ENCODE measurements at regions not wholly inside any gene's neighbourhood (a gene's known extent, or its start where the extent isn't known, plus 50 kb on each side); places are given as distances from the start of the nearest gene placed in this dataset.
"Not testable (repeated sequence)": the region's sequence is repeated elsewhere in the genome, so short reads cannot be mapped to it uniquely, and the experiment has no call there.

- Mint-ChIP-seq H3K27me3 (ENCODE audit: low read depth) (peaks cover 10% of the 10 kb centered on the region), H3K4me3 (no peak overlapping the region), H3K36me3 (no peaks in the 10 kb centered on the region), H3K4me1 (no peaks in the 10 kb centered on the region), H3K27ac (no peak overlapping the region), H3K9me3 (peaks cover 3% of the 10 kb centered on the region; the same call in 1 of the 2 replicates)
- DNase-seq (ENCODE audit: low spot score) (no peak), ATAC-seq (no peak)
- TF ChIP-seq SP1 (CRISPR knock-in tag; conservative IDR thresholded peaks at IDR 0.05) (no peak), ZBTB43 (CRISPR knock-in tag; IDR thresholded peaks at IDR 0.05) (no peak), OVOL2 (CRISPR knock-in tag; IDR thresholded peaks at IDR 0.05; ENCODE audit: borderline replicate concordance) (no peak), ZNF138 (CRISPR knock-in tag; conservative IDR thresholded peaks at IDR 0.05) (no peak), TP53 (CRISPR knock-in tag; IDR thresholded peaks at IDR 0.05) (no peak), CREB1 (CRISPR knock-in tag; IDR thresholded peaks at IDR 0.05) (no peak), NR3C1 (CRISPR knock-in tag; conservative IDR thresholded peaks at IDR 0.05; ENCODE audit: low read depth) (no peak)
- TF ChIP-seq, protein P1, sequence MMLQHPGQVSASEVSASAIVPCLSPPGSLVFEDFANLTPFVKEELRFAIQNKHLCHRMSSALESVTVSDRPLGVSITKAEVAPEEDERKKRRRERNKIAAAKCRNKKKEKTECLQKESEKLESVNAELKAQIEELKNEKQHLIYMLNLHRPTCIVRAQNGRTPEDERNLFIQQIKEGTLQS (CRISPR knock-in tag; conservative IDR thresholded peaks at IDR 0.05) = no peak
- TF ChIP-seq, protein P2, sequence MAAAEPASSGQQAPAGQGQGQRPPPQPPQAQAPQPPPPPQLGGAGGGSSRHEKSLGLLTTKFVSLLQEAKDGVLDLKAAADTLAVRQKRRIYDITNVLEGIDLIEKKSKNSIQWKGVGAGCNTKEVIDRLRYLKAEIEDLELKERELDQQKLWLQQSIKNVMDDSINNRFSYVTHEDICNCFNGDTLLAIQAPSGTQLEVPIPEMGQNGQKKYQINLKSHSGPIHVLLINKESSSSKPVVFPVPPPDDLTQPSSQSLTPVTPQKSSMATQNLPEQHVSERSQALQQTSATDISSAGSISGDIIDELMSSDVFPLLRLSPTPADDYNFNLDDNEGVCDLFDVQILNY (CRISPR knock-in tag; IDR thresholded peaks at IDR 0.05) = no peak
- TF ChIP-seq, protein P3, sequence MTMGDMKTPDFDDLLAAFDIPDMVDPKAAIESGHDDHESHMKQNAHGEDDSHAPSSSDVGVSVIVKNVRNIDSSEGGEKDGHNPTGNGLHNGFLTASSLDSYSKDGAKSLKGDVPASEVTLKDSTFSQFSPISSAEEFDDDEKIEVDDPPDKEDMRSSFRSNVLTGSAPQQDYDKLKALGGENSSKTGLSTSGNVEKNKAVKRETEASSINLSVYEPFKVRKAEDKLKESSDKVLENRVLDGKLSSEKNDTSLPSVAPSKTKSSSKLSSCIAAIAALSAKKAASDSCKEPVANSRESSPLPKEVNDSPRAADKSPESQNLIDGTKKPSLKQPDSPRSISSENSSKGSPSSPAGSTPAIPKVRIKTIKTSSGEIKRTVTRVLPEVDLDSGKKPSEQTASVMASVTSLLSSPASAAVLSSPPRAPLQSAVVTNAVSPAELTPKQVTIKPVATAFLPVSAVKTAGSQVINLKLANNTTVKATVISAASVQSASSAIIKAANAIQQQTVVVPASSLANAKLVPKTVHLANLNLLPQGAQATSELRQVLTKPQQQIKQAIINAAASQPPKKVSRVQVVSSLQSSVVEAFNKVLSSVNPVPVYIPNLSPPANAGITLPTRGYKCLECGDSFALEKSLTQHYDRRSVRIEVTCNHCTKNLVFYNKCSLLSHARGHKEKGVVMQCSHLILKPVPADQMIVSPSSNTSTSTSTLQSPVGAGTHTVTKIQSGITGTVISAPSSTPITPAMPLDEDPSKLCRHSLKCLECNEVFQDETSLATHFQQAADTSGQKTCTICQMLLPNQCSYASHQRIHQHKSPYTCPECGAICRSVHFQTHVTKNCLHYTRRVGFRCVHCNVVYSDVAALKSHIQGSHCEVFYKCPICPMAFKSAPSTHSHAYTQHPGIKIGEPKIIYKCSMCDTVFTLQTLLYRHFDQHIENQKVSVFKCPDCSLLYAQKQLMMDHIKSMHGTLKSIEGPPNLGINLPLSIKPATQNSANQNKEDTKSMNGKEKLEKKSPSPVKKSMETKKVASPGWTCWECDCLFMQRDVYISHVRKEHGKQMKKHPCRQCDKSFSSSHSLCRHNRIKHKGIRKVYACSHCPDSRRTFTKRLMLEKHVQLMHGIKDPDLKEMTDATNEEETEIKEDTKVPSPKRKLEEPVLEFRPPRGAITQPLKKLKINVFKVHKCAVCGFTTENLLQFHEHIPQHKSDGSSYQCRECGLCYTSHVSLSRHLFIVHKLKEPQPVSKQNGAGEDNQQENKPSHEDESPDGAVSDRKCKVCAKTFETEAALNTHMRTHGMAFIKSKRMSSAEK (CRISPR knock-in tag; IDR thresholded peaks at IDR 0.05; ENCODE audit: borderline replicate concordance) = no peak
- POLR2A ChIA-PET = interaction anchor here (0.6 kb wide), 1 partner anchor 520 kb away, joined by 3 read pairs; no protein-coding TSS in a partner anchor
- CTCF ChIA-PET = interaction anchor here (1.5 to 1.6 kb wide), 2 partner anchors 66 to 106 kb away, joined by 3 to 4 read pairs; partner anchors contain the start of gene SYN3
Observed at GRCh38 chr22:33124471-33124870, 66.3 kb upstream of the SYN3 start.

GRCh38 chr22:33122439-33122838 lies 64.3 kb upstream of the SYN3 start:
- H3K4me3 Mint-ChIP-seq; CTCF ChIA-PET; POLR2A ChIA-PET; ATAC-seq; H3K27me3 Mint-ChIP-seq (ENCODE audit: low read depth); H3K9me3 Mint-ChIP-seq; H3K4me1 Mint-ChIP-seq; H3K27ac Mint-ChIP-seq; DNase-seq (ENCODE audit: low spot score); H3K36me3 Mint-ChIP-seq: not testable (repeated sequence)

GRCh38 chr22:33119044-33119443 lies 60.9 kb upstream of the SYN3 start:
- DNase-seq (ENCODE audit: low spot score) (no peak), ATAC-seq (no peak)
- TF ChIP-seq USF1 (CRISPR knock-in tag; IDR thresholded peaks at IDR 0.05) = no peak
- TF ChIP-seq EMX1 (CRISPR knock-in tag; IDR thresholded peaks at IDR 0.05) = no peak
- TF ChIP-seq, protein P4, sequence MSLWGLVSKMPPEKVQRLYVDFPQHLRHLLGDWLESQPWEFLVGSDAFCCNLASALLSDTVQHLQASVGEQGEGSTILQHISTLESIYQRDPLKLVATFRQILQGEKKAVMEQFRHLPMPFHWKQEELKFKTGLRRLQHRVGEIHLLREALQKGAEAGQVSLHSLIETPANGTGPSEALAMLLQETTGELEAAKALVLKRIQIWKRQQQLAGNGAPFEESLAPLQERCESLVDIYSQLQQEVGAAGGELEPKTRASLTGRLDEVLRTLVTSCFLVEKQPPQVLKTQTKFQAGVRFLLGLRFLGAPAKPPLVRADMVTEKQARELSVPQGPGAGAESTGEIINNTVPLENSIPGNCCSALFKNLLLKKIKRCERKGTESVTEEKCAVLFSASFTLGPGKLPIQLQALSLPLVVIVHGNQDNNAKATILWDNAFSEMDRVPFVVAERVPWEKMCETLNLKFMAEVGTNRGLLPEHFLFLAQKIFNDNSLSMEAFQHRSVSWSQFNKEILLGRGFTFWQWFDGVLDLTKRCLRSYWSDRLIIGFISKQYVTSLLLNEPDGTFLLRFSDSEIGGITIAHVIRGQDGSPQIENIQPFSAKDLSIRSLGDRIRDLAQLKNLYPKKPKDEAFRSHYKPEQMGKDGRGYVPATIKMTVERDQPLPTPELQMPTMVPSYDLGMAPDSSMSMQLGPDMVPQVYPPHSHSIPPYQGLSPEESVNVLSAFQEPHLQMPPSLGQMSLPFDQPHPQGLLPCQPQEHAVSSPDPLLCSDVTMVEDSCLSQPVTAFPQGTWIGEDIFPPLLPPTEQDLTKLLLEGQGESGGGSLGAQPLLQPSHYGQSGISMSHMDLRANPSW (CRISPR knock-in tag; conservative IDR thresholded peaks at IDR 0.05; ENCODE audit: low read depth) = no peak
- TF ChIP-seq MXD4 (CRISPR knock-in tag; IDR thresholded peaks at IDR 0.05; ENCODE audit: borderline replicate concordance) = no peak
- no peak for TF ChIP-seq PRRX2 (CRISPR knock-in tag; IDR thresholded peaks at IDR 0.05)
- no peak for TF ChIP-seq ZNF232 (CRISPR knock-in tag; IDR thresholded peaks at IDR 0.05)
- no peak for TF ChIP-seq TP53 (CRISPR knock-in tag; IDR thresholded peaks at IDR 0.05)
- TF ChIP-seq ZSCAN18 (CRISPR knock-in tag; IDR thresholded peaks at IDR 0.05) = no peak
- no peak for TF ChIP-seq SP1 (CRISPR knock-in tag; conservative IDR thresholded peaks at IDR 0.05)
- no peak for TF ChIP-seq CREB1 (CRISPR knock-in tag; IDR thresholded peaks at IDR 0.05)
- Mint-ChIP-seq H3K36me3 (no peaks in the 10 kb centered on the region), H3K4me1 (no peaks in the 10 kb centered on the region), H3K4me3 (no peak overlapping the region), H3K27me3 (ENCODE audit: low read depth) (peaks cover 4% of the 10 kb centered on the region; the same call in 1 of the 2 replicates), H3K9me3 (peaks cover 7% of the 10 kb centered on the region; the same call in 1 of the 2 replicates), H3K27ac (no peak overlapping the region)
- POLR2A ChIA-PET = no interaction called here
- CTCF ChIA-PET = interaction anchor here (1.0 to 1.3 kb wide), 2 partner anchors 61 to 70 kb away, joined by 3 to 6 read pairs; partner anchors contain the start of gene SYN3

All from WTC11 (cell line).